ENCODE measurements at regions not wholly inside any gene's neighbourhood (a gene's known extent, or its start where the extent isn't known, plus 50 kb on each side); places are given as distances from the start of the nearest gene placed in this dataset.

GRCh38 chr10:120075349-120075748, 182.8 kb downstream of the SEC23IP start:
- no peak overlapping the region for H3K4me3 ChIP-seq (ENCODE audit: low read depth, low read length)
- TF ChIP-seq CTCF (IDR thresholded peaks at IDR 0.05; ENCODE audit: borderline replicate concordance, insufficient read depth, low read depth, low read length), result no peak

- TF ChIP-seq CTCF (IDR thresholded peaks at IDR 0.05; ENCODE audit: borderline replicate concordance, insufficient read depth, low read depth, low read length), result no peak
- no peak overlapping the region for H3K4me3 ChIP-seq (ENCODE audit: low read depth, low read length)
These were observed 184.6 kb downstream of the SEC23IP start for GRCh38 chr10:120076996-120077706.

- H3K4me3 ChIP-seq (ENCODE audit: low read depth, low read length), result no peak overlapping the region
- no peak for TF ChIP-seq CTCF (IDR thresholded peaks at IDR 0.05; ENCODE audit: borderline replicate concordance, insufficient read depth, low read depth, low read length)
These were observed 185.4 kb downstream of the SEC23IP start for GRCh38 chr10:120077707-120078492.

- H3K4me3 ChIP-seq (ENCODE audit: low read depth, low read length), result no peak overlapping the region
- no peak for TF ChIP-seq CTCF (IDR thresholded peaks at IDR 0.05; ENCODE audit: borderline replicate concordance, insufficient read depth, low read depth, low read length)
These were observed 192.7 kb downstream of the SEC23IP start for GRCh38 chr10:120085096-120085796.

DNA sequence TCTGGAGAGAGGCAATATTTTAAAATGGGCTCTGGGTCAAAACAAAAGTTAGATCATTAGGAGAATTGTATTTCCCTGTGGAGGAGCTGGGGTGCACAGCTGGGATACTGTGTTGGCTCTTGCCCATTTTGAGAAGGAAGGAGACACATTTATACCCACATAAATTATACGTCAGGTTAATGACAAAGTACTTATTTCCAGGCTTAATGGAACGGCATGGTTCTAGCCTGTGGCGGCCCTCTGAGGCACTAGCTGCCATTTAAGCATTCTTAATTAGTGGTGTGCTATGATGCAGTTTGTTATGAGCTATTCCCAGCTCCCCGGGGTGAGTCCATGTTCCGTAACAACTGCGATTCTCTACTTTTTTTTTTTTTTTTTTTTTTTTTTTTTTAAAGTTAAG, 193.5 kb downstream of the SEC23IP start:
- no peak overlapping the region for H3K4me3 ChIP-seq (ENCODE audit: low read depth, low read length)
- TF ChIP-seq CTCF (IDR thresholded peaks at IDR 0.05; ENCODE audit: borderline replicate concordance, insufficient read depth, low read depth, low read length), result no peak

GRCh38 chr10:120087109-120087508, 194.6 kb downstream of the SEC23IP start:
- no peak overlapping the region for H3K4me3 ChIP-seq (ENCODE audit: low read depth, low read length)
- no peak for TF ChIP-seq CTCF (IDR thresholded peaks at IDR 0.05; ENCODE audit: borderline replicate concordance, insufficient read depth, low read depth, low read length)
